Body of pancreas (tissue), 4 donors: ENCODE measurements at regions not wholly inside any gene's neighbourhood (a gene's known extent, or its start where the extent isn't known, plus 50 kb on each side); places are given as distances from the start of the nearest gene placed in this dataset.

Experiments
- POLR2A ChIP-seq, 3 donors: fragments of 450-650 bp; IDR thresholded peaks; one replicate each; pipeline ENCODE4 v1.6.1; 2016; ENCODE audit warnings: antibody characterized with exemption in 3 of 3, mild to moderate bottlenecking in 2 of 3
- TF ChIP-seq, protein P1 (sequence below), 7 experiments: fragments of 450-650 bp in 4 of 7; fragments of 200-600 bp in 3 of 7; sonication (generic) in 3 of 7; IDR thresholded peaks; one replicate each; pipeline ENCODE4 v1.5.1; 2016 to 2019; ENCODE audit warnings: antibody characterized with exemption in 7 of 7

DNA sequence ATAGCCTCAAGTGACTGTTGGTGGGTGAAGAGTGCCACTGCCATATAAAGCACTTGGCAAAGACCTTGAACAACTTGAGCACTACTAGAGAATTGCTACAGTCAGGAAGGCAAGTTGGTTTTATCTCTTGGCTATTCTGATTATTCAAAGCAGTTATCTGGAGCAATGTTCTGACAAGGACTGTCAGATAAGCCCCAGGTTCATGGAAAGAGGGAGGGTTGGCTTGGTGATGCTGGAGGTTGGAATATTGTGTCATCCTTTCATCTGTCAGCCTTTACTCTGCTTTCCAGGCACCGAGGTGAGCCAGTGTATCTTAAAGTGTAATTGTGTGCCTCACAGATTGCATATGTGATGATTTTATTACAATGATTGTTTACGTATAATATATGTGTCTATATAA lies 548.4 kb upstream of the ZNF608 start:
- TF ChIP-seq, protein P1, sequence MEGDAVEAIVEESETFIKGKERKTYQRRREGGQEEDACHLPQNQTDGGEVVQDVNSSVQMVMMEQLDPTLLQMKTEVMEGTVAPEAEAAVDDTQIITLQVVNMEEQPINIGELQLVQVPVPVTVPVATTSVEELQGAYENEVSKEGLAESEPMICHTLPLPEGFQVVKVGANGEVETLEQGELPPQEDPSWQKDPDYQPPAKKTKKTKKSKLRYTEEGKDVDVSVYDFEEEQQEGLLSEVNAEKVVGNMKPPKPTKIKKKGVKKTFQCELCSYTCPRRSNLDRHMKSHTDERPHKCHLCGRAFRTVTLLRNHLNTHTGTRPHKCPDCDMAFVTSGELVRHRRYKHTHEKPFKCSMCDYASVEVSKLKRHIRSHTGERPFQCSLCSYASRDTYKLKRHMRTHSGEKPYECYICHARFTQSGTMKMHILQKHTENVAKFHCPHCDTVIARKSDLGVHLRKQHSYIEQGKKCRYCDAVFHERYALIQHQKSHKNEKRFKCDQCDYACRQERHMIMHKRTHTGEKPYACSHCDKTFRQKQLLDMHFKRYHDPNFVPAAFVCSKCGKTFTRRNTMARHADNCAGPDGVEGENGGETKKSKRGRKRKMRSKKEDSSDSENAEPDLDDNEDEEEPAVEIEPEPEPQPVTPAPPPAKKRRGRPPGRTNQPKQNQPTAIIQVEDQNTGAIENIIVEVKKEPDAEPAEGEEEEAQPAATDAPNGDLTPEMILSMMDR (IDR thresholded peaks at IDR 0.05): no peak
- TF ChIP-seq POLR2A (IDR thresholded peaks at IDR 0.05): no peak
